Fibroblast of gingiva (primary cell): ENCODE measurements at regions not wholly inside any gene's neighbourhood (a gene's known extent, or its start where the extent isn't known, plus 50 kb on each side); places are given as distances from the start of the nearest gene placed in this dataset.

Experiments
- DNase-seq: peaks from one replicate; pipeline ENCODE4 v3.0.0-alpha.2; 2011; ENCODE audit warnings: low read depth

GRCh38 chr6:1029141-1029540 is 282.8 kb upstream of the FOXQ1 start:
- peak; percentile 46 for DNase-seq

- DNase-seq, result no peak
These were observed 283.2 kb upstream of the FOXQ1 start for GRCh38 chr6:1028723-1029122.

- no peak for DNase-seq
These were observed 283.9 kb upstream of the FOXQ1 start for GRCh38 chr6:1027795-1028569.

- peak; percentile 87 for DNase-seq
These were observed 284.6 kb upstream of the FOXQ1 start for GRCh38 chr6:1027109-1027794.

DNA sequence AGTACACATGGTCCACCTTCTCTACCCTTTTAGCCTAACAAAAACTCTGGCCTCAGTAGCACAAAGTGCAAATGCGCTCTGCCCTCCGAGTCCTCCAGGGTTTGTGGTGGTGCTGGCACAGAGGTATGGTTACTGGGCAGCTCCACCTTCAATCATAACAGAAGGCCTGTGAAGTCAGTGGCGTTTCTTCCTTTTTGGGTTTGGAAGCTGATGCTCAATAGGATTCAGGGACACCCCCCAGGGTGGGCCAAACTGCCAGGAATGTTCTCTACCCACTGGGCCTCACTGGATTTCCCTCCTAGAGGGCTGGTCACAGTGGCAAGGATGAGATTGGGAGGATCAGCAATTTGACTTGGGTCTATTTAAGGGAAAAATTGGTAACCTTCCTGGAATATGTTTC is 286.1 kb upstream of the FOXQ1 start:
- no peak for DNase-seq

- peak; percentile 98 for DNase-seq
These were observed 287.3 kb upstream of the FOXQ1 start for GRCh38 chr6:1024587-1024986.

DNA sequence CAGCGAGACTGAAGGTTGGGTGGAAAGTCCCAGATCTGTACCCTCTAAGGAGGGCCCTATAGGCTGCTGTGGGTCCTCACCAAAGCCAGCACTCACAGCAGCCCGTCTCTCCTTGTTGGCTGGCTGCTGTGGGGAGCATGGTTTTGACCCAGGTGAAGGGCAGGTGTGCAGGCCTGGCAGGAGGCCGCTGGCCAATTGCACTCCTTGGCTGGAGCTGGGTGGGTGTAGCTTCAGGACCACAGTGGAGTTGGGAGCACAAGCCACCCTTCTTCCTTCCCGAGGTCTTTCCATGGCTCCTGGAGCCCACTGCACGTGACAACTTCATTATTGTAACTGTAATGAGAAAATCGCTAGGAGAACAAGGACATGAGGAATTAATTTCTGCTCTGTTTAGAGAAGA is 287.7 kb upstream of the FOXQ1 start:
- no peak for DNase-seq

- no peak for DNase-seq
These were observed 288.7 kb upstream of the FOXQ1 start for GRCh38 chr6:1023229-1023628.

DNA sequence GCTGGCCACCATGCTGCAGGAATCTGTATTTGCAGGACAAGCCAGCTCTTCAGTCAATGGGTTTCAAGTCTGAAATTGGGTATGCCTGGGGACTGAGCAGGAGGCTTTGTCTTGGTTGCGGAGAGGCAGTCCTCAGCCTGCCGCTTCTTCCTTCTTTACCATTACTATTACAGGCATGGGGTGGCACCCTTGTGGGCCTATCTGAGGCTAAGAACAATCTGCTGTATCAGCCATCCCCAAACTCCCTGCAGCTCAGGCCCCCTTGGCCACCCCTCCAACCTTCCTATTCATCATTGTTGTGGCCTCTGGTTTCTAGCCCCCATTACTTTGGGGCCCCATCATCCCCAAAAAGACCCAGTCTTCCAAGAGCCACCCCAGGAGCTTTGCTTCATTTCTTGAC is 289.2 kb upstream of the FOXQ1 start:
- DNase-seq, result no peak

DNA sequence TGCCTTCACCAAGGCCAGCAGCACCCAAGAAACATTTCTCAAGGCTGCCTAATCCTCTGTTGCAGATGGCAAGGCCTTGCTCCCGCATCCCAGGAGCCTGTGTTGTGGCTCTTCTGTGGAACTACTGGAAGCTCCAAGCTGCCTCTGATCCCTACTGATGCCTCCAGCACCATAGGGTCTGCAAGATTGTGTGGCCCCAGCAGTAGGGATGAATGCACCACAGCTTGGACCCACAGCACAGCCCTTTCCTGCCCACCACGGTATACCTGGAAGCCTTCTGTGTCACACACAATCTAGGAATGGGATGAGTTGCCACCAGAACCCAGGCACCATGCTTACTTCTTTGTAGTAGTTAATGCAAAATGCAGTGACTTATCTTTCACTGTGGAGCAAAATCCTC is 291.1 kb upstream of the FOXQ1 start:
- no peak for DNase-seq

- no peak for DNase-seq
These were observed 291.8 kb upstream of the FOXQ1 start for GRCh38 chr6:1020133-1020532.

DNA sequence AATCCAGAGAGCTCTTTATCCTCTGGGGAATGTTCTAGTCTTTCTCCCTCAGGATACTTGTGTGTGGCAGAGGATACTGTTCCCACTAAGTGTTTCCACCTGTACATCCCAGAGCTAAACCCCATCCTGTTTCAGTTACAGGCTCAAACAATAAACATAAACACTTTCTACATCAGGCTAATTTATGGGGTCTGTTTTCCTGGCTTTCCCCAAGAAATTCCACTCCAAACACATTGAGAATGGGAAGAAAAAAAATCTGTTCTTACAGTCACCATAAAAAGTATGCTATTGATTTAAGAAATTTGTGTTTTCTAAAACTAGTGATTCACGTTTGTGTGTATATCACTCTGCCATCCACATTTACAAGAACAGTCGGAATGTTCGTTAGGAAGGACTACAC is 293.9 kb upstream of the FOXQ1 start:
- peak; percentile 25 for DNase-seq

DNA sequence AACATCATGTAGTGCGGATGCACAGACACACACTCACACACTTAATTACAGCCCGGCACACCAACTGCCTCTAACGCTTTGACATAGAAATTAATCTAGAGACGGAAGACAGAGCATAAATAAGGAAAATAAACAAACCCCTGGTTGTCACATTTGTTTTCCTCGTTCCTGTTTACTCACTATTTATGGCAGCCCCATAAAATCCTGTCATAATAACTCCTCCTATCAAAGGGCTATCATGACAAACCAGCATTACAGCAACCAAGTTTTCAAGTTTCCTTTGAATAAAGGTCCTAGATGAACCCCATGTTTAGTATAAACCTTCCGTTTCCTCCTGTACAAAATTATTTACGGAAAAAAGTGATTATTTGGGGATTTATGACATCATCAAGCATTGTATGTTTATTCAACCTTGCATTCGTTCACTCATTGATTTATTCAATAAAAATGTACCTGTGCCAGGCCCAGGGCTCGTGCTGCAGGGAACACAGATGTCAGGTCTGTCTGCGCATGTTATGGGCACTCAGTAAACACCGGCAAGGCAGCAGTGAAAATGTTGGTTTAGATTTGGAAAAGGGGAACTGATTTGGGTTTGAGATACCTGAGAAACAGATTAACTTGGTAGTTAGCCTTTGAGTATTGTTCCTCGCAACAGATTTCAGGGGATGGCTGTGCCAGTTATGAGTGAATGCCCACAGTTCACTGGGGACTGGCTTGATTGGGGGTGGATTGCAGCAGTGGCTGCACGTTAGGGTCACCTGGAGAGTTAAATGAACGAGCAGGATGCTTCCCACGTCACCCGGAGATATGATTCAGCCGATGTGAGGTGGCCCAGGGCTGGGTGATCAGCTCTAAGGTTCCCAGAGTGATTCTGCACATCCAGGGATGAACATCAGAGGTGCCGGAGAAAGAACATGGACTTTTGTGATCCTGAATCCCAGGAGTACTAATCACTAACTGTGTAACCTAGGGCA is 295.3 kb upstream of the FOXQ1 start:
- no peak for DNase-seq

GRCh38 chr6:1015825-1016224 is 296.1 kb upstream of the FOXQ1 start:
- DNase-seq, result peak; percentile 36

DNA sequence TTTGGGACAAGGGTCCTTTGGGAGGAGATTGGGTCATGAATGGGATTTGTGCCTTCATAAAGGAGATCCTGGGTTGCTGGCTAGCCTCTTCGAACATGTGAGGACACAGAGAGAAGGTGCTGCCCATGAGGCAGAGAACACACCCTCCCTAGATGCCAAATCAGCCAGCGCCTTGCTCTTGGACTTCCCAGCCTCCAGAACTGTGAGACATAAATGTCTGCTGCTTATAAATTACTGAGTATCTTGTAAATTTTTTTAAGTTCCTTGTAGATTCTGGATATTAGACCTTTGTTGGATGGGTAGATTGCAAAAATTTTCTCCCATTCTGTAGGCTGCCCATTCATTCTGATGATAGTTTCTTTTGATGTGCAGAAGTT is 297.5 kb upstream of the FOXQ1 start:
- DNase-seq, result no peak

GRCh38 chr6:1013656-1014430 is 298.1 kb upstream of the FOXQ1 start:
- no peak for DNase-seq

- DNase-seq, result no peak
These were observed 302.8 kb upstream of the FOXQ1 start for GRCh38 chr6:1009103-1009502.

DNA sequence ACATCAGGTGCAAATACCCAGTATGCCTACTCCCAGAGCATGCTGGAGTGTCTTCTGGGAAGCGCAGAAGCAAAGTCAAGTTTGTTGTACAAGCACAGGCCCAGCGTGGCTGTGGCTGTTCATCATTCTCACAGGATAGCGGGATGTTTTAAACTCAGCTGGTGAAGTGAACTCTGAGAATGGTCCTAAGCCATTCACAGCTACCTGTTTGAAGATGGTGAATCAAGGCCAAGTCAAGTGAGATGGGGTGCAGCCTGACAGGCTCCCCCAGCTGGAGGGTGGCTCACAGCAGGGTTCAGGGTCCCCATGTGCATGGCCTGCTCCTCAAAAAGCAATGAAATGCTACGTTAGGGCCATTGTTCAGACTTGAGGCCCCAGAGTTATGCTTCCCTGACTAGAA is 304.7 kb upstream of the FOXQ1 start:
- no peak for DNase-seq

- no peak for DNase-seq
These were observed 306.8 kb upstream of the FOXQ1 start for GRCh38 chr6:1004885-1005630.

GRCh38 chr6:1003394-1004160 is 308.3 kb upstream of the FOXQ1 start:
- no peak for DNase-seq
